SU-DHL-6 (cell line): ENCODE measurements at regions not wholly inside any gene's neighbourhood (a gene's known extent, or its start where the extent isn't known, plus 50 kb on each side); places are given as distances from the start of the nearest gene placed in this dataset.

Source experiments
- H2AFZ ChIP-seq: fragments of 200-600 bp; sonication (generic); 2 replicates; pipeline ENCODE4 v1.6.1; 2014; ENCODE audit warnings: low read depth, mild to moderate bottlenecking, moderate library complexity, mixed read lengths, antibody characterized with exemption, low read length; ENCODE audit not compliant: severe bottlenecking
- H3F3A ChIP-seq: fragments of 200-600 bp; shearing (Covaris generic); 2 replicates; pipeline ENCODE4 v1.6.0; 2016; ENCODE audit warnings: antibody characterized with exemption, mild to moderate bottlenecking; ENCODE audit not compliant: insufficient read depth
- H3K27ac ChIP-seq: fragments of 200-600 bp; sonication (generic); 2 replicates; pipeline ENCODE4 v1.5.1; 2016; ENCODE audit warnings: low read depth, mild to moderate bottlenecking, low read length, moderate library complexity, mixed read lengths
- H3K27me3 ChIP-seq: fragments of 200-600 bp; sonication (generic), shearing (Covaris generic); 2 replicates; pipeline ENCODE4 v1.6.0; 2014; ENCODE audit warnings: mild to moderate bottlenecking, low read length
- H3K36me3 ChIP-seq: fragments of 200-600 bp; sonication (generic); 2 replicates; pipeline ENCODE4 v1.6.1; 2014; ENCODE audit warnings: mild to moderate bottlenecking, low read length, mixed read lengths
- H3K4me2 ChIP-seq: fragments of 300-600, 200-600 bp; shearing (Covaris generic), sonication (generic); 2 replicates; pipeline ENCODE4 v1.6.0; 2014; ENCODE audit warnings: low read length, low read depth, mild to moderate bottlenecking; ENCODE audit not compliant: poor library complexity, severe bottlenecking
- H3K4me3 ChIP-seq: fragments of 200-600 bp; sonication (generic); 2 replicates; pipeline ENCODE4 v1.5.1; 2014; ENCODE audit warnings: antibody characterized with exemption, low read length, mild to moderate bottlenecking, mixed read lengths; ENCODE audit not compliant: insufficient read depth, poor library complexity, severe bottlenecking
- H3K79me2 ChIP-seq: fragments of 200-600 bp; sonication (generic); 2 replicates; pipeline ENCODE4 v1.6.1; 2014; ENCODE audit warnings: mild to moderate bottlenecking, low read length, moderate library complexity; ENCODE audit not compliant: insufficient read depth
- H3K9ac ChIP-seq: fragments of 200-600 bp; sonication (generic); 2 replicates; pipeline ENCODE4 v1.7.0; 2014; ENCODE audit warnings: mild to moderate bottlenecking, low read length
- H3K9me2 ChIP-seq: fragments of 200-600 bp; sonication (generic); replicated peaks from 2 replicates; pipeline ENCODE4 v1.6.1; 2014; ENCODE audit warnings: low read length; ENCODE audit not compliant: insufficient read depth
- H3K9me3 ChIP-seq: fragments of 200-600 bp; sonication (generic); 2 replicates; pipeline ENCODE4 v1.6.1; 2014; ENCODE audit warnings: low read length, mixed read lengths; ENCODE audit not compliant: insufficient read depth
- H4K20me1 ChIP-seq: fragments of 200-600 bp; sonication (generic); 2 replicates; pipeline ENCODE4 v1.6.1; 2014; ENCODE audit warnings: low read depth, mild to moderate bottlenecking, antibody characterized with exemption, low read length, moderate library complexity, mixed read lengths
- EZH2phosphoT487 ChIP-seq: fragments of 200-600 bp; sonication (generic), shearing (Covaris generic); conservative IDR thresholded peaks from 2 replicates; pipeline ENCODE4 v1.6.1; 2018; ENCODE audit warnings: mild to moderate bottlenecking, antibody characterized with exemption, low read length, moderate library complexity, mixed read lengths
- TF ChIP-seq, protein P1 (sequence below): fragments of 200-600 bp; sonication (generic); IDR thresholded peaks from one replicate; pipeline ENCODE4 v1.5.1; 2017; ENCODE audit warnings: antibody characterized with exemption, mild to moderate bottlenecking, low read length, moderate library complexity; ENCODE audit not compliant: insufficient read depth, poor library complexity, severe bottlenecking

DNA sequence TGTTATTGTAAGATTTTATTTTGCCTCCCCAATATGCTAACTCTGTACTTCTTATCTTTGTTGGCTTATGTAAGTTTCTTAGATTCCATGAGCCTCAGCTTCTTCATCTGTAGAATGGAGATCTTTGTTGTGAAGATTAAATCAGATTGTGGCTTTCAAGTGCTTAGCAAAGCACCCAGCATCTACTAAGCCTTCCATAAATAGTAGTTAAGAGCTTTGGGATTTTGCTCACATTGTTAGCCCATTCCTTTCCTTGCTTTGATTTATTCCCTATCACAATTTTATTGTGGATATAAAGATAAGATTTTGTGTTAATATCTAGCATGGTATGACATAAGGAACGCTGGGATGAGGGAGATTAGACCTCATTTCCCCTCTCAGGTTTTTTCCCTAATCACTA is 501.4 kb downstream of the PYDC2 start:
- H3K9ac ChIP-seq = no peak overlapping the region
- TF ChIP-seq EZH2phosphoT487 = no peak
- H3F3A ChIP-seq = no peaks in the 10 kb centered on the region
- no peaks in the 10 kb centered on the region for H3K27me3 ChIP-seq
- no peaks in the 10 kb centered on the region for H3K9me2 ChIP-seq
- no peaks in the 10 kb centered on the region for H3K79me2 ChIP-seq
- H4K20me1 ChIP-seq = no peaks in the 10 kb centered on the region
- no peak overlapping the region for H3K4me2 ChIP-seq
- no peak overlapping the region for H3K27ac ChIP-seq
- no peak overlapping the region for H2AFZ ChIP-seq
- no peaks in the 10 kb centered on the region for H3K36me3 ChIP-seq
- no peak overlapping the region for H3K4me3 ChIP-seq
- H3K9me3 ChIP-seq = no peaks in the 10 kb centered on the region

DNA sequence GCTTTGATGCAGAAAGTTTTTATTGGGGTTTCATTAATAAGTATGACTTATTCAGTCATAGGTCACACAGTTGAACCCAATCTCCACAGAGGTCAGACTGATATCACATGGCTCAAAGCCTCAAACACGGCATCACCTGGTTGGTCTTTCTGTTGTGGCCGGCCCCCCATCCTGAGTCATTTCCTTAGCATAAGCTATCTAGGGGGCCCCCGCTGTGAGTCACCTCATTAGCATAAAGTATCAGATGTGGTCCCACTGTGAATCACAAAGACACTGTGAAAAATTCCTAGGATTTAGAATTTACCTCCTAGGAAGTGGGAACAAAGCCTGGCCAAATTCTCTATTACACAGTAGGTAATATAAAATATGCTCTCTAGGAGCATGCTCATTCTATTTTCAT is 502.2 kb downstream of the PYDC2 start:
- Histone ChIP-seq H3F3A (no peaks in the 10 kb centered on the region), H3K79me2 (no peaks in the 10 kb centered on the region), H3K4me2 (no peak overlapping the region), H3K9ac (no peak overlapping the region), H3K9me3 (no peaks in the 10 kb centered on the region), H3K4me3 (no peak overlapping the region), H3K27me3 (no peaks in the 10 kb centered on the region), H2AFZ (no peak overlapping the region), H3K36me3 (no peaks in the 10 kb centered on the region), H3K27ac (no peak overlapping the region), H4K20me1 (no peaks in the 10 kb centered on the region), H3K9me2 (no peaks in the 10 kb centered on the region)
- no peak for TF ChIP-seq EZH2phosphoT487
- TF ChIP-seq, protein P1, sequence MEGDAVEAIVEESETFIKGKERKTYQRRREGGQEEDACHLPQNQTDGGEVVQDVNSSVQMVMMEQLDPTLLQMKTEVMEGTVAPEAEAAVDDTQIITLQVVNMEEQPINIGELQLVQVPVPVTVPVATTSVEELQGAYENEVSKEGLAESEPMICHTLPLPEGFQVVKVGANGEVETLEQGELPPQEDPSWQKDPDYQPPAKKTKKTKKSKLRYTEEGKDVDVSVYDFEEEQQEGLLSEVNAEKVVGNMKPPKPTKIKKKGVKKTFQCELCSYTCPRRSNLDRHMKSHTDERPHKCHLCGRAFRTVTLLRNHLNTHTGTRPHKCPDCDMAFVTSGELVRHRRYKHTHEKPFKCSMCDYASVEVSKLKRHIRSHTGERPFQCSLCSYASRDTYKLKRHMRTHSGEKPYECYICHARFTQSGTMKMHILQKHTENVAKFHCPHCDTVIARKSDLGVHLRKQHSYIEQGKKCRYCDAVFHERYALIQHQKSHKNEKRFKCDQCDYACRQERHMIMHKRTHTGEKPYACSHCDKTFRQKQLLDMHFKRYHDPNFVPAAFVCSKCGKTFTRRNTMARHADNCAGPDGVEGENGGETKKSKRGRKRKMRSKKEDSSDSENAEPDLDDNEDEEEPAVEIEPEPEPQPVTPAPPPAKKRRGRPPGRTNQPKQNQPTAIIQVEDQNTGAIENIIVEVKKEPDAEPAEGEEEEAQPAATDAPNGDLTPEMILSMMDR = no peak

DNA sequence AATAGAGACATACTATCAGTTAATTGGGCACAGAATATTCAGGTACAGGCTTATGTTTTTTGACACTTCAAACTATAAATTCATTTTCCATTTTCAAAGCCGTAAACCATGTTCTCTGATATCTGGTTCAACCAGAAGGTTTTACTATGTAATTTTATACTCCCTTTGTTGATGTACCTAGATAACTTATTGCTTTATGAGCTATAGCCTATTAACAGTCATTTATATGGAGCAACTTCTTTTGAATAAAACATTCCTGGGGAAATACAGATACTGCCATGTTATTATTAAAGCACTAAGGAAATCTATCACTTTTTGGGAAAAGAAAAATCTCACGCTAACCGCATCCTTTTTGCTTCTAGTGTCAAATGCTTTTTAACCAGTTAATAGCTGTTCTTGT is 505.6 kb downstream of the PYDC2 start:
- no peak overlapping the region for H2AFZ ChIP-seq
- no peaks in the 10 kb centered on the region for H3K9me2 ChIP-seq
- H3K9ac ChIP-seq = no peak overlapping the region
- H3K79me2 ChIP-seq = no peaks in the 10 kb centered on the region
- H3K9me3 ChIP-seq = no peaks in the 10 kb centered on the region
- H3F3A ChIP-seq = no peaks in the 10 kb centered on the region
- TF ChIP-seq, protein P1 = no peak
- TF ChIP-seq EZH2phosphoT487 = no peak
- H3K4me2 ChIP-seq = no peak overlapping the region
- H3K4me3 ChIP-seq = no peak overlapping the region
- H3K27ac ChIP-seq = no peak overlapping the region
- H3K36me3 ChIP-seq = no peaks in the 10 kb centered on the region
- no peaks in the 10 kb centered on the region for H4K20me1 ChIP-seq
- no peaks in the 10 kb centered on the region for H3K27me3 ChIP-seq

DNA sequence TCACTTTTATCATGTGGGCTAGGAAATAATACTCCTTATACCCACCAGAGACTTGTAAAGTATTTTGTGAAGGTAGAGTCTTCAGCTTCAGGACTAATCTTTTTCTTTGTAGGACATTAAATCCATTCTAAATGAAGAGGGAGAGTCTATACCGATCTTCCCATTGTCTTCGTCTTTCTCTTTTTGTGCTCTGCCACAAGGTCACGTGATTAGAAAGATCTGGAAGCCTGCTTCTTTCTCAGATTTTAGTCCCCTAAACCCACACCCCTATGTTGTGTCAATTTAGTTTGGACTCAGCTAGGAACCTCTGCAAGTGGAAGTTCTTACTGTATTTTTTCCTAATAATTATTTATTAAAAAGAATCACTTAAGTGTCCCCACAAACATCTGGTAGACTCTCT is 507.3 kb downstream of the PYDC2 start:
- H3K9ac ChIP-seq = no peak overlapping the region
- no peaks in the 10 kb centered on the region for H3K36me3 ChIP-seq
- H2AFZ ChIP-seq = no peak overlapping the region
- H3K27ac ChIP-seq = no peak overlapping the region
- H3K4me2 ChIP-seq = no peak overlapping the region
- no peaks in the 10 kb centered on the region for H3K9me3 ChIP-seq
- no peaks in the 10 kb centered on the region for H3K79me2 ChIP-seq
- no peaks in the 10 kb centered on the region for H3K9me2 ChIP-seq
- no peaks in the 10 kb centered on the region for H3K27me3 ChIP-seq
- H3F3A ChIP-seq = no peaks in the 10 kb centered on the region
- TF ChIP-seq EZH2phosphoT487 = no peak
- TF ChIP-seq, protein P1 = no peak
- H4K20me1 ChIP-seq = no peaks in the 10 kb centered on the region
- H3K4me3 ChIP-seq = no peak overlapping the region
